GM18502 (cell line): ENCODE measurements at regions not wholly inside any gene's neighbourhood (a gene's known extent, or its start where the extent isn't known, plus 50 kb on each side); places are given as distances from the start of the nearest gene placed in this dataset.

Experiments used
- ATAC-seq: cut with Tn5 transposase; IDR thresholded peaks from one replicate; pipeline ENCODE4 v1.9.1; 2021; ENCODE audit warnings: mild to moderate bottlenecking; ENCODE audit not compliant: unreplicated experiment, poor library complexity

DNA sequence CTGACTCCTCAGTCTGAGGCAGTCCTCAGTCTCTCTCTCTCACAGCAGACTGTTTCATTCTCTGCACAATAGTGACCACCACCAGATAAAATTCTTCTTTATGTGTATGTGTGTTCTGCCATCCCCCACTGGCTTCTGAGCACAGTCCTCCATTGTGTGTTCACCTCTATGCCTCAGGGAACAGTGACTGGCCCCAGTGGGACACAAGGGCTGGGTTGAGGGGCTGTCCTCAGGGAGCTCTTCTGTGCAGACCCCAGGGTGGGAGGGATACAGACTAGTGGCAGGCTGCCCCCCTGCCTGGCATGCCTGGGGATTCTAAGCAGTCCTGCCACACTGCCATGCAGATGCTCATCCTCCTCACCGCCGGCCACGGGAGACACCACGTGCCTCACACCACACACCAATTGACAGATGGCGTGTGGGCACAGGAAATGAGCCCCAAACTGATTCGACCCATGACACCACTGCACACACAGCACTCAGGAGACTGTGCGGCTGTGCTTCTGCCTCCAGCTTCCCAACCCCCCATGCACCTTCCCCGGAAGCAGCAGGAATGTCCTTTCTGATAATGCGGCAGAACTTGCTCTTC lies 237.6 kb upstream of the CHRNA7 start:
- no peak for ATAC-seq

DNA sequence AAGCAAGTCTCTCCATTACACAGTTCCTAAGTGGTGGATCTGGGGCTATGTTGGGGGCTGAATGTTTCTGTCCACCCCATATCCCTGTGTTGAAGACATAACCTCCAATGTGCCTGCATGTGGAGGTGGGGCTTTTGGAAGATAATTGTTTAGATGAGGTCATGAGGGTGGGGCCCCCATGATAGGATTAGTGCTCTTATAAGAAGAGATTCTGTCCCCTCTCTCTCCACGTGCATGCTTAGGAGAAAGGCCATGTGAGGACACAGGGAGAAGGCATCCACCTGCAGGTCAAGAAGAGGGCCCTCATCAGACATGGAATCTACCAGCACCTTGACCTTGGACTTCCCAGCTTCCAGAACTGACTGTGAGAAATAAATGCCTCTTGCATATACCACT lies 231.0 kb upstream of the CHRNA7 start:
- no peak for ATAC-seq

GRCh38 chr15:31799715-31800321 lies 230.5 kb upstream of the CHRNA7 start:
- ATAC-seq = peak; percentile 87

DNA sequence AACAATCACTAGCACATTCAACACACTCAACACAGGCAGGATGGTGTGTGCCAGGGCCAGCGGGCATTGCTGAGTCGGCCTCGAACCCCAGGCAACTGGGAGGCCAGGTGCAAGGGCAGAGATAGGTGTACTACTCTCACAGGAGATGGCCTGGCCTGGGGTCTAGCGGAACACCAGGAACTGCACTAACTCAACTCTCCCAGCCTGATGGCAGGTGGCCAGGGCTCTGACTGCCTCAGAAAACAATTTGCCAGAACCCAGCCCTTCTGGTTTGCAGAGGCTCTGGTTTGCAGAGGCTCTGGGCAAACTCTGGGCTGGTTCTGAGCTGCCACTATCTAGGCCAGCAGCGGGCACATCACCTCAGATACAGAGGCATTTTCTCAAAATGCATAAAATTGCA lies 229.2 kb upstream of the CHRNA7 start:
- ATAC-seq = no peak

- ATAC-seq = no peak
Measured at GRCh38 chr15:31802761-31803160, 227.6 kb upstream of the CHRNA7 start.

- no peak for ATAC-seq
Measured at GRCh38 chr15:31803388-31803884, 226.9 kb upstream of the CHRNA7 start.

DNA sequence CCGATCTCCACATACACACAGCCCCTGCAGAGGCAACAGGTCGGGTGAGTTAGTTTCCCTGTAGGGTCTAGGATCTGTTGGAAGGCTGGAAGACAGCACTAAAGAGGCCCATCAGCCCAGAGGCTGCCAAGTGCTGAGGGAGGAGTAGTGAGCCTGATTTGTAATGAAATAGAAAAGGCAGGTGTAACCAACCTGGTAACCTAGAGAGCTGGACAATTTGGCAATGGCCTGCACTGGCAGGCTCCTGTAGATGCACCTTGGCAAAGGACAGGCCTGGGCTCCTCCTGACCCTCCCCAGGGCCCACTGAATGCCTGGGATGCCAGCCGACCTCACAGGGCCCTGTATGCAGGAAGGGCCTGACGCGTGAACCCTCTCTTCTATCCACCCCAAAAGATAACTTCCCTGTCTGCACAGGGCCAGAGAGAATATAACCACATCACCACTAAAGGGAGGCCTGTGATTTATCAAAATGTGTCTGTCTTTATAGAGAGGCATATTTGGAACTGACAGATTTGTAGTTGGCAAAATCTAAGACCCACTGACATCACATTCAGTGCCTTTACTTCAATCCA lies 225.1 kb upstream of the CHRNA7 start:
- no peak for ATAC-seq

- no peak for ATAC-seq
Measured at GRCh38 chr15:31806106-31806505, 224.2 kb upstream of the CHRNA7 start.

- ATAC-seq = no peak
Measured at GRCh38 chr15:31811641-31812040, 218.7 kb upstream of the CHRNA7 start.

- no peak for ATAC-seq
Measured at GRCh38 chr15:31814082-31814481, 216.2 kb upstream of the CHRNA7 start.

DNA sequence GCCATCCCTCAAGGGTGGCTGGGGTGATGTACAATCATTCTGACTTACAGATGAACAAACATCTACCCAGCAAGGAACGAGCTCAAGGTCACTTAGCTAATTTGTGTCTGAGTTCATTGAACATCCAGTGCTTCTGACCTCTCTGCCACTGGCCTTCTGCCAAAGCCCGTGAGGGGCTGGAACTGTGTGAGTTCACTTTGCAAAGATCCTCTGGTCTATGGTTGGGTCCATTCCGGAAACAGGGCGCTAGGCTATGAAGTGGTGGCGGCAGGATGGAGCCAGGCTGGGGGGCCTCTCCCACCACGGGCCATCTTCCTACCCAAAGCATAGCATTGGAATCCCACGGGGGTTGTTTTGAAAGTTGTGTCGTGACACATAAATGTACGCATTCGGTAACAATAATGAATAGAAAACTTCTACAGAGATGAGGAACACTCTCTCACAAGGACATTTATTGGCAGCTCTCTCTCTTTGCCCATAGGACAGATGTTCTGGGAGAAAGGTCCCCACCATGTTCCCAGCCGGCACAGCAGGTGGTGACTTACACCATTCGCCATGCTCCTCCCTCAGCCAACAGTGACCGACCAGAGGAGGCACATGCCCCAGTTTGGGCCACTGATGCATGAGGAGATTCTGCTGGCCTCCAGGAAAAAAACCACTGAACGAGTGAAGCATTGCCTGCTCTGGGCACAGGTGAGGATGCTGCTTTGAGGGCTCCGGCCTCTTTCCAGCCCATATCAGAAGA lies 214.7 kb upstream of the CHRNA7 start:
- no peak for ATAC-seq

DNA sequence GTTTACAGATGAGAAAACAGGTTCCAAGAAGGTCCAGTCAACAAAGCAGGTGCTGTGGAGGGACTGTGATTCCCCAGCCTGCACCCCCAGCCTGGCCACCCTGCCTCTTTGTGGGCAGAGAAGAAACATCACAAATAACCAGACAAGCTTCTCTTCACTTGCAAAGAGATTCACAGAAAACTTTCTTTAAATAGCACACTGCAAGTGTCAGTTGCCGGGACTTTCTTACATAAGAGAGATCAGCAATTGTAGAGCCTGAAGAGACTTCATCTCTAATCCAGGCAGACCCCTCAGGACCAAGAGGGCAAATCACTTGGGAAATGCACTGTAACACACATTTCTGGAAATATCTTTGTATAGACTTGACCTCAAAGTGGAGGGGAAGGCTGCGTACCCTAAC lies 207.9 kb upstream of the CHRNA7 start:
- ATAC-seq = no peak

- no peak for ATAC-seq
Measured at GRCh38 chr15:31824024-31824423, 206.3 kb upstream of the CHRNA7 start.

DNA sequence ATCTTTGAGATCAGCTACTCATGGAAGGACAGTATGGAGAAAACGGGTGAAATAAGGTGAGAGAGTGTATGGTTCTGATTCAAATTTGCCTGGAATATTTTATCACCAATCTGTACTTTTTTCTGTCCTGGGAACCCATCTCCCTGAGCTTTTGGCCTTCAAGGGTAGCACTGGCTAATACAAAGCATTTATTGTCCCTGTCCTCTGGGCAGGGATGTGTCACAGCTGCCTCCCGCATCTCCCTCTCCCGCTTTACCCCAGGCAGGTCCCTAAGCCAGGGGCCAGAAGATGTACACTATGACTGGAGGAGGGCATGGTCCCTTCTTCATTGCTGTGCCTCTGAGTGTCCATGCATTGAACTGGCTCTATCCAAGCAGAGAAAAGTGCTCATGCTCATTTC lies 201.7 kb upstream of the CHRNA7 start:
- no peak for ATAC-seq

- no peak for ATAC-seq
Measured at GRCh38 chr15:31830591-31830990, 199.7 kb upstream of the CHRNA7 start.

- no peak for ATAC-seq
Measured at GRCh38 chr15:31831596-31831995, 198.7 kb upstream of the CHRNA7 start.

GRCh38 chr15:31834654-31835053 lies 195.7 kb upstream of the CHRNA7 start:
- ATAC-seq = no peak

GRCh38 chr15:31839388-31839787 lies 190.9 kb upstream of the CHRNA7 start:
- no peak for ATAC-seq

DNA sequence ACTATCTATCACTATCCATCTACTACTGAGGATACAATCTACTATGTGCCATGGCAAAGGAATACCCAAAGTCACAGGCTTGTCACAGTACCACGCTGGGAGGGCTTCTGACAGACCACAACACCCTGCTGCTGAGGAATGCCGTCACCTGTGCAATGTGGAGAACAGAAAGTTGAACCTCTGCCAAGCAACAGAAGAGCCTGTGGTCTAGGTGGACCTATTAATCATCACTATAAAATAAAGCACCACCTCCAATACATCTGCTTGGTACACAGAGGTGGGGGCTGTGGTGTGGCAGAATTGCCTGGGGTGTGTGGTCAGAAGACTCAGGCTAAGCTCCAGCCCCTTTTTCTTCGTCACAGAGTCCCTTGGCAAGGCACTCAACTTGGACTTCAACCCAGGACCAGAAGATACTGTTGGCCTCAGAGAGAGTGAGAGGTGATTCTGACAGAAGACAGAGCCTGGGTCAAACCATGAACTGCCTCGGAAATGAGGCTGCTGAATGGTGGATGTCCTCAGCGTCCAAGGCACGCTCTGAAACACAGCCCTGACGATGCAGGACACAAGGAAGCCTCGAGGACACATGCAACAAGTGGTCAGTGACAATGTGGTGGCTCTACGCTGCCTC lies 189.4 kb upstream of the CHRNA7 start:
- ATAC-seq = no peak

DNA sequence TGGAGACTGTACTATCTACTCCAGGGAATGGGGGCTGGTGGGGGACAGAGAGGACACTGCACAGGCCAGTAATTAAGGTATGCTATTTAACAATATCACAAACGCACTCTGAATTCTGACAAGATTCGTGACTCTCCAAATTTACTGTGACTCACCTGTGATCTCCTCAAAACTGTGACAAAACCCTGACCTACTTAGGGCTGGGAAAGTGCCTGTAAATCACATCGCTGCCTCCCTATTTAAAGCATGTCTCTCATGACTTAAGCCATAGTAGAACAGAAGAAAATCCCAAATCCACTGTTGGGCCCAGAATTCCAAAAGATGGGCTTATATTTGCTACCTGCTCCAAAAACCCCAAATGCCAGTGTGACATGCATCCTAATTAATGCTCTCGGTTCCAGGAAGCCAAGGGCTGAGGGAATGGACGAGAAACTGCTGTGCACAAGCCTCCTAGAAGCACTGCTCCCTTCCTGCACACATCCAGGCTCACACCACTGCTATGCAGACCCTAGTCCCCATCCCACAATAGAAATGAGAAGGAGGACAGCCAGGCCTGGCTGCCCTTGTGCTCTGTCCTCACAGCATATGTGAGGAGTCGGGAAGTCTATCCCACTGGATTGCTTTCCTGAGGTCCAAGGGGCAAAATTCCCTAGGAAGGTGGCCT lies 187.7 kb upstream of the CHRNA7 start:
- no peak for ATAC-seq
